Heart left ventricle (tissue), 13 donors: ENCODE measurements at regions not wholly inside any gene's neighbourhood (a gene's known extent, or its start where the extent isn't known, plus 50 kb on each side); places are given as distances from the start of the nearest gene placed in this dataset.

Source experiments
- CTCF ChIP-seq, 12 donors: fragments of 200-600 bp; sonication (generic) in 4 of 12; IDR thresholded peaks; one replicate each; pipeline versions ENCODE4 v1.5.0 to v1.8.0; 2018 to 2022; ENCODE audit warnings: antibody characterized with exemption in 12 of 12, mild to moderate bottlenecking in 5 of 12
- POLR2A ChIP-seq, 2 donors: fragments of 450-650 bp; IDR thresholded peaks; one replicate each; pipeline ENCODE4 v1.6.1; 2017; ENCODE audit warnings: antibody characterized with exemption in 2 of 2, mild to moderate bottlenecking in 2 of 2, moderate library complexity in 2 of 2
- donor health status: ischemic (EF 13 %, LVEDD 7.1; RV severe dilation, severe dysfunction).
- donor health status: DM: no; HTN: yes; CAD: no.
- donor health status: DM: no; HTN: no; CAD: no.
- donor health status: ischemic (EF 25% LVEDD 6.9; RV normal size, moderate dysfunction).
- donor health status: ischemic (EF 25% LVEDD 5.7; RV mildly dilated, moderate dysfunction).
- donor health status: ischemic (EF 35%, LVEDD 5.7; RV mildly dilated, moderate dysfunction).
- donor health status: nonischemic (EF 11% LVEDD 7.7; RV severe dilation, severe dysfunction).
- donor health status: DM: yes; HTN: yes; CAD: no.
- donor health status: PGD.
- donor health status: ischemic (EF 29% LVEDD 5.4; RV normal size, mild dysfunction).
- donor health status: nonischemic (EF 23%, LVEDD 6.1; RV moderate dilation, normal function).

DNA sequence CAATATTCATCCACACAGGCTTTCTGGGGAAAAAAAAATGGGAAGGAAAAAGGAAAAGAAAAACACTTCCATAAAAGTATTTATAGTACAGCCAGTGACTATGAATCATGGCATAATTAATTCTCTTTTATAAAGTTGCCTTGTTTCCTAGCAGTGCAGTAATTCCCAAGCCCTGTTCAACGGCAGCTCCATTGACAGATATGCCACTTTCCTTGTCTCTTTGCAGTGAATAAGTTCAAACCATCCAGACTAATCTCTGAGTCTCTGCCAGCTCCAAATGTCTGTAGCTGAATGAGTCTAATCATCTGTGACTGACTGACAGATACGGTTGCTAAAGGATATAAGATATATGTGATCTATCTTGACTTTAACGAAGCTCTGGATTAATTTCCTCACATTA, 52.9 kb upstream of the KCNJ16 start:
- no peak for TF ChIP-seq POLR2A (IDR thresholded peaks at IDR 0.05)
- no peak for TF ChIP-seq CTCF (IDR thresholded peaks at IDR 0.05)
